HEK293T (cell line): ENCODE measurements at regions not wholly inside any gene's neighbourhood (a gene's known extent, or its start where the extent isn't known, plus 50 kb on each side); places are given as distances from the start of the nearest gene placed in this dataset.

Experiments used
- ARNT ChIP-seq: fragments of 450-650 bp; IDR thresholded peaks from 2 replicates; pipeline ENCODE4 v1.6.1; 2017; ENCODE audit warnings: mild to moderate bottlenecking
- BHLHE40 ChIP-seq: fragments of 450-650 bp; IDR thresholded peaks from 2 replicates; pipeline ENCODE4 v1.6.1; 2016; ENCODE audit warnings: mild to moderate bottlenecking, moderate library complexity, borderline replicate concordance
- CTBP1 ChIP-seq: fragments of 450-650 bp; IDR thresholded peaks from 2 replicates; pipeline ENCODE4 v1.6.1; 2016; ENCODE audit warnings: borderline replicate concordance
- FOXA1 ChIP-seq: fragments of 450-650 bp; IDR thresholded peaks from 2 replicates; pipeline ENCODE4 v1.6.1; 2016; ENCODE audit warnings: mild to moderate bottlenecking
- FOXK2 ChIP-seq: fragments of 450-650 bp; IDR thresholded peaks from 2 replicates; pipeline ENCODE4 v1.6.1; 2016; ENCODE audit warnings: mild to moderate bottlenecking
- FOXM1 ChIP-seq: fragments of 450-650 bp; IDR thresholded peaks from 2 replicates; pipeline ENCODE4 v1.6.1; 2017; ENCODE audit warnings: mild to moderate bottlenecking, borderline replicate concordance
- HDGF ChIP-seq: fragments of 450-650 bp; IDR thresholded peaks from 2 replicates; pipeline ENCODE4 v1.6.1; 2017; ENCODE audit warnings: antibody characterized with exemption, borderline replicate concordance
- LEF1 ChIP-seq: fragments of 450-650 bp; IDR thresholded peaks from 2 replicates; pipeline ENCODE4 v1.6.1; 2017; ENCODE audit warnings: mild to moderate bottlenecking, borderline replicate concordance
- NFRKB ChIP-seq: fragments of 450-650 bp; IDR thresholded peaks from 2 replicates; pipeline ENCODE4 v1.6.1; 2016; ENCODE audit warnings: mild to moderate bottlenecking, moderate library complexity
- PKNOX1 ChIP-seq: fragments of 450-650 bp; IDR thresholded peaks from 2 replicates; pipeline ENCODE4 v1.6.1; 2016
- SP1 ChIP-seq: fragments of 450-650 bp; IDR thresholded peaks from 2 replicates; pipeline ENCODE4 v1.6.1; 2017
- SUZ12 ChIP-seq: fragments of 450-650 bp; IDR thresholded peaks from 2 replicates; pipeline ENCODE4 v1.6.1; 2016; ENCODE audit warnings: mild to moderate bottlenecking
- TARDBP ChIP-seq: fragments of 450-650 bp; IDR thresholded peaks from 2 replicates; pipeline ENCODE4 v1.6.1; 2016
- ZNF384 ChIP-seq: fragments of 450-650 bp; IDR thresholded peaks from 2 replicates; pipeline ENCODE4 v1.6.1; 2016

GRCh38 chr18:24731981-24732380 is 271.5 kb downstream of the HRH4 start:
- TF ChIP-seq SUZ12 (no peak), NFRKB (no peak), ZNF384 (no peak), ARNT (no peak), BHLHE40 (no peak), PKNOX1 (no peak), CTBP1 (no peak), FOXM1 (no peak), LEF1 (no peak), HDGF (no peak), TARDBP (no peak), SP1 (no peak), FOXA1 (no peak), FOXK2 (no peak)
